SKM-1 (cell line): ENCODE measurements at regions not wholly inside any gene's neighbourhood (a gene's known extent, or its start where the extent isn't known, plus 50 kb on each side); places are given as distances from the start of the nearest gene placed in this dataset.
"Not testable (repeated sequence)": the region's sequence is repeated elsewhere in the genome, so short reads cannot be mapped to it uniquely, and the experiment has no call there.

Experiments
- DNase-seq: peaks from one replicate; lab custom pipeline; 2025; ENCODE audit not compliant: unreplicated experiment; lab: John Stamatoyannopoulos, UW

GRCh38 chr16:51290442-51291285, 139.6 kb upstream of the SALL1 start:
- DNase-seq: no peak

DNA sequence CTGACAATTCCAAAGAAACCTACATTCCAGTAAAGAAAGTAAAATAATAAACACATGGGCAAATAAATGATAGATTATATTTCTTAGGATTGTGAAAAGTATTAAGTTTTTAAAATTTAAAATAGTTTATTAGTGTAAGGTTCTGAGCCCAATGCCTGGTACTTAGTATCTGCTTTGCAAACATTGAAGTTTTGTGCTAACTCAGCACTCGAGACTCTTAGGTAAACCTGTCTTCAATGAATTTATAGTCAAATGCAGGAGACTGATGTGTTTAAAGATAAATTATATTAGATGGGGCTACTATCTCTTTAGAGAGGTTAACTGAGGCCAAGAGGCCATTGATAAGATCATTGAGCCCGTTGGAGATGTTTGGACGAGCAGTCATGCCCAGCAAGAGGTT, 138.3 kb upstream of the SALL1 start:
- DNase-seq: no peak

- DNase-seq: no peak
Observed at GRCh38 chr16:51287121-51287755, 136.2 kb upstream of the SALL1 start.

GRCh38 chr16:51286272-51286671, 135.2 kb upstream of the SALL1 start:
- no peak for DNase-seq

DNA sequence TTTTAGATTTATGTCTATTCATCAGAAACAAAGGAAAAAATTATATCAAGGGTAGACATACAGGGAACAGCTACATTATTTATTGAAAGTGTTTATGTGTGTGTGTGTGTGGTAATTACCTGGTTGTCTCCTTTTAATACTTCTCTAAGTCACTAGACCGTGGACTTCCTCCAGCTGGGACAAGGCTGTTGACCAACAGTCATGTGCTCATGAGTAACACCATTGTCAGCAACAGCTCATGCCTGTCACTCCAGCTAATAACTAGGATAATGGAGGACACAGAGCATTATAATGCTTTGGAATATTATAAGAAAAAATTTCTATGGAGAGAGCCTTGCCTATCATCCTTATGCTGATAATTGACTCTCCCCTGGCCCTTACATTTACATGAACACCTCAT, 125.3 kb upstream of the SALL1 start:
- no peak for DNase-seq

DNA sequence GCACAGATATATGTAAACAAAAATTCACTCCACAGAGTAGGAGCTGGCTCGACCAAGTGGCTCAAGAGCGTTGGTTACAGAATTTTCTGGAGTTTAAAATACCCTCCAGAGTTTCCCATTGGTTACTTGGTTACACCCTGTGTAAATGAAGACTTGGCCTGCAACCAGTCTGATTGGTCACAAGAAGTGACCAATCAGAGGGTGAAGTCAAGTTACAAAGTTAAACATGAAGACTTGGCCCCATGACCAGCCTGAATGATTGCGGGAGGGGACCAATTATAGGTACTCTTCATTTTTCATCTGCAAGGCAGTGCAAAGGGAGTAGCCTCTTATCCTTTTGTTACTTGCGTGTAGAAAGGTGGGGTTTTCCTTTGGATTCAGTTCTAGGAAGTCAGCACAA, 121.3 kb upstream of the SALL1 start:
- no peak for DNase-seq

- no peak for DNase-seq
Observed at GRCh38 chr16:51271156-51271701, 120.2 kb upstream of the SALL1 start.

- DNase-seq: no peak
Observed at GRCh38 chr16:51268237-51268636, 117.2 kb upstream of the SALL1 start.

DNA sequence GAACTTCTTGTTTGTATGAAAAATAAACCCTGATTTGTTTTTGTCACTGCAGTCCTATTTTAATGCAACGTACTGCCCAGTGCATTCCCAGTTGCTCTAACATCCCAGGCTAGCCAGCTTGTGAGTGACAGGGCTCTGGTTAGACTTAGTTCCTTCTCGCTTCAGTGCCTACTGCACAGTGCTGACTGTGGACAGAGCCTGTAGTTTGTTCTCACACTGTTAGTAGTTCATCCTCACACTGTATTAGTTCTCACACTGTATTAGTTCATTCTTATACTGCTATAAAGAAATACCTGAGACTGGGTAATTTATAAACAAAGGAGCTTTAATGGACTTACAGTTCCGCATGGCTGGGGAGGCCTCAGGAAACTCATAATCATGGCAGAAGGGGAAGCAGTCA, 116.6 kb upstream of the SALL1 start:
- no peak for DNase-seq

DNA sequence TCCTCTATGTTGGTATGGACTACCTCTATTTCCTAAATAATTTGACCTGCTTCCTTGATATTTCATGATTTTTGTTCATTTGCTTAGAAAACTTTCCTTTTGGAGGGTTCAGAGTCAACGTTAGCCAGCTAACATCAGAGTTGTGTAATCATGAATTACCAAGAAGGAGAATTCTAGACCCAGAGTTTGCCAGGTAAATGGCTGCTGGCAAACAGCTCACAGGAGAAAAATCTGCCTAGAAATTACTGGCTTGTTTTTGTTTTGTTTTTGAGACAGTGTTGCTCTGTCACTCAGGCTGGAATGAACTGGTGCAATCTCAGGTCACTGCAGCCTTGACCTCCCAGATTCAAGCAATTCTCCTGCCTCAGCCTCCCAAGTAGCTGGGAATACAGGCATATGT, 111.4 kb upstream of the SALL1 start:
- DNase-seq: no peak

DNA sequence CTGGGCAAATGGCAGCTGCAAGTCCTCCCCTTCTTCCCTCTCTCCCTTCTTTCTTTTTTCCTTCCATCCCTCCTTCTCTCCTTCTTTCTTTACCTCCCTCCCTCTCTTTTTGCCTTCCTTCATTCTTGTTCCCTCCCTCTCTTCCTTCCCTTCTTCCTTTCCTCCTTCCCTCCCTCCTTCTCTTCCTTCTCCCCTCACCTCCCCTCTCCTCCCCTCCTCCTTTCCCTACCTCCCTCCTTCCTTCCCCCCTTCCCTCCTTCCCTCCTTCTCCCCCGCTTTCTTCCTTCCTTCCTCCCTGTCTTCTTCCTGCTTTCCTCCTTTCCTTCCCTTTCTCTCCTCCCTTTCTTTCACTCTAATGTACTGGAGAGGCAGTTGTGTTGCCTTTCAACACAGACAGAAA, 110.8 kb upstream of the SALL1 start:
- DNase-seq: no peak

- no peak for DNase-seq
Observed at GRCh38 chr16:51255349-51255972, 104.4 kb upstream of the SALL1 start.

GRCh38 chr16:51254390-51254789, 103.3 kb upstream of the SALL1 start:
- not testable (repeated sequence) for DNase-seq

DNA sequence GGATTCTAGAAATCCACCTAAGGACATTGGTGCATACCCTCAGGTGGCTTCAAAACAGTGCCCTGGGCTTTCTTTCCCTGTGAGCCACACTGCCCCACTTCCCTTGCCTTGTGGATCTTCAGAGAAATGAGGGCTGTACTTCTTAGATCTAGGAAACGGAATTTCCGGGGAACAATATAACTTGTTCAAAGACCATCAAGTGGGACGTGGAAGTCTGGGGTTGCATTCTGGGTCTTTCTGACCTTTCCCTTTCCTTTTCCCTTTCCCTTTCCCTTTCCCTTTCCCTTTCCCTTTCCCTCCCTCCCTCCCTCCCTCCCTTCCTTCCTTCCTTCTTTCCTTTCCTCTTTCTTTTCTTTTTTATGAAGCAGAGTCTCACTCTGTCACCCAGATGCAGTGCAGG, 97.1 kb upstream of the SALL1 start:
- DNase-seq: no peak

DNA sequence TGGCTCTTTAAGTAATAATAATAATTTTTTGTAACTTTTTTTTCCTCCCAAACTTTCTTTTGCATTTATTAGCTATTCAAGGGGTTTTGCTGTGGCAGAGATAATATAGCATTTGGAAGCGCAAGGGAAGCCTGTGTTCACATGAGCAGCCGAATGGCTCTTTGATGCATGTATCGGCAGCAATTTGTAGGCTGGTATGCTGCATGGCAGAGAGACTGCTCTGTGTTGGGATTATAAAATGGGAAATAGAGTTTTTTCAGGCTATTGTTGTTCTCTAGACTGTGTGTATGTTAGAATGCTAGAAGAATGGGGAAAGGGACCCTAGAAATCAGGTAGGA, 94.6 kb upstream of the SALL1 start:
- DNase-seq: no peak

GRCh38 chr16:51244887-51245657, 94.0 kb upstream of the SALL1 start:
- no peak for DNase-seq

DNA sequence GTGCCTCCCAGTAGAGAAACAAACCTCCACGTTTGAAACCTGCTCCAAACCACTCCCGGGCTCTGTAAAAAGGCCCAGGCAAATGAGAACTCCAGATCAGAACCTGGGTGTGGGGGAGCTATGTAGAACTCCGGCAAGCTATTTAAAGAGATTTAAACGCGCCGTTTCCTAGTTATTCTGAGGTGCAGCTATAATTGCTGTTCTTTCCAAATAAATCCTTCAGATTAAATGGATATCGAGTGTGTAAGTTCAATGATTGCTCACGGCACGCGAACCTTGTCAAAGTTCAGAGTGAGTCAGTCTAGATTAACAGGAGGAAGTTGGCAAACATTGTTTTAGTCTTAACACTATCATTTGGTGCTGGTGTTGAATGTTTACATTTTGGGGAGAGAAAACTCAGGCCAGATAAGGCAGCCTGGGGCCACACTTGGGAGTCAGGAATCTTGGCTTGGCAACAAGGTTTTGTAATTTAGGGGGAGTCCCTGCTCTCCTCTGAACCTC, 92.9 kb upstream of the SALL1 start:
- no peak for DNase-seq

- no peak for DNase-seq
Observed at GRCh38 chr16:51242296-51242994, 91.4 kb upstream of the SALL1 start.

DNA sequence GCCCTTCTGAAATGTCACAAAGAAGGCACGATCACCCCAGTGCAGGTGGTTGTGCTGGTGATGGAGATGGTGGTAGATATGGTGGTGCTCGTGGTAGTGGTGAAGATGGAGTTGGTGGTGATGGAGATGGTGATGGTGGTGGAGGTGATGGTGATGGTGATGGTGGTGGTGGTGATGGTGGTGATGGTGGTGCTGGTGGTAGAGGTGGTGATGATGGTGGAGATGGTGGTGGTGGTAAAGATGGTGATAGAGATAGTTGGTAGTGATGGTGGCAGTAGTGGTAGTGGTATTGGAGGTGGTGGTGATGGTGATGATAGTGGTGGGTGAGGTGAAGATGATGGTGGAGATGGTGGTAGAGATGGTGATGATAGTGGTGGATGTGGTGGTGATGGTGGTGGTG, 88.1 kb upstream of the SALL1 start:
- DNase-seq: no peak

DNA sequence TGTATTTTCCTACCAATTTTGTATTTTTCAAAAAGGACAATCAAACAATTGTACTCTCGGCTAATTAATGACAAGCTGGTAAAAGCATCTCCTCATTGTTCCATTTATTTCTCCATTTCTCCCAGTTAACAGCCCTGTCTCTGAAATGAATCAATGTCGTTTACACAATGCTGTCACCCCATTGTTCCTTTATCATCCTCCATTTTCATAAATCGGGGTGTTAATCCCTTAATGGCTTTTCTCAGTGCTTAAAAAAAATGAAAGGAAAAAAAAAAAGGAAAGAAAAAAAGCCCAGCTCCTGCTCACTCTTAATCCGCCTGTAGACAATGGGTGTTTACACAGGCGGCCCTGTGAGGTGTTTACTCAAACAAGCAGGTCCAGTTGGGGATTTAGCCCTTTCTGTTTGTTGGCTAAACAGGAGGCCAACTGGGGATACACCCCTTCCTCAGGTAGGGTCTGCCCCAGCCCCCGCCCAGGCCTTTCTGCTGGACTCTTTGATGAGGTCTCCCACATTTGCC, 86.8 kb upstream of the SALL1 start:
- no peak for DNase-seq
